GM21717 (cell line): ENCODE measurements at regions not wholly inside any gene's neighbourhood (a gene's known extent, or its start where the extent isn't known, plus 50 kb on each side); places are given as distances from the start of the nearest gene placed in this dataset.
"Not testable (repeated sequence)": the region's sequence is repeated elsewhere in the genome, so short reads cannot be mapped to it uniquely, and the experiment has no call there.

ENCODE experiments used
- ATAC-seq: cut with Tn5 transposase; IDR thresholded peaks from one replicate; pipeline ENCODE4 v1.9.1; 2021; ENCODE audit warnings: mild to moderate bottlenecking, moderate library complexity; ENCODE audit not compliant: unreplicated experiment

GRCh38 chr2:434625-435024, 146.7 kb upstream of the ALKAL2 start:
- ATAC-seq, result no peak

GRCh38 chr2:433216-433615, 145.3 kb upstream of the ALKAL2 start:
- ATAC-seq, result no peak

GRCh38 chr2:430291-431040, 142.6 kb upstream of the ALKAL2 start:
- no peak for ATAC-seq

GRCh38 chr2:429575-430254, 141.8 kb upstream of the ALKAL2 start:
- ATAC-seq, result no peak

DNA sequence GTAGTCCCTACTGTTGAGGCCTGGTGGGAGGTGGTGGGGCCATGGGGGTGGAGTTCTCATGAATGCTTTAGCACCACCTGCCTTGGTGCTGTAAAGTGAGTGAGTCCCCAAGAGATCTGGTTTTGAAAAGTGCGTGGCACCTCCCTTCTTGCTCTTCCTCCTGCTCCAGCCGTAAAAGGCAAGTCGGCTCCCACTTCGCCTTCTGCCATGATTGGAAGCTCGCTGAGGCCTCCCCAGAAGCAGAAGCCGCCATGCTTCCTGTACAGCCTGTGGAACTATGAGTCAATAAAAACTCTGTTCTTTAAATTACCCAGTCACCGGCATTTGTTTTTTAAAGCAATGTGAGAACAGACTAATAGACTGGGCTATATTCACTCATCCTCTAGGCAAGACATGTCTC, 141.3 kb upstream of the ALKAL2 start:
- no peak for ATAC-seq

DNA sequence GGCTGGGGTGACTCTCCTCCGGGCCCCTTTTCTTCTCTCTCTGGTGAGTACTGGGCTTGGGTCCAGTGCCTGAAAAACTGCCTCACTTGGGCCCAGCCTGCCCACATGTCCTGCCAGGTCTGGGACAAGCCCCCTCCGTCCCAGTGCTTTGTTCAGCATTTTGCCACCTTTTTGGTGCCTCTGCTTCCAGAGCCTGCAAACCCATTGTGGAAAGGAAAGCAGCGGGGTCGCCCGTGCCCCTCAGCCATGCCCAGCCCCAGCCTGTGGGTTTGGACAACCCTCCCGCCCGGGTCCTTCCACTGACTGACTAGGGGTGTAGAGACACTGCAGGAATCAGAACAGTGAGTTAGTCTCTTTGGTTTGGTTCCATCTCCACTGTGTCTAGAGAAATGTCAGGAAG, 140.7 kb upstream of the ALKAL2 start:
- ATAC-seq, result no peak

DNA sequence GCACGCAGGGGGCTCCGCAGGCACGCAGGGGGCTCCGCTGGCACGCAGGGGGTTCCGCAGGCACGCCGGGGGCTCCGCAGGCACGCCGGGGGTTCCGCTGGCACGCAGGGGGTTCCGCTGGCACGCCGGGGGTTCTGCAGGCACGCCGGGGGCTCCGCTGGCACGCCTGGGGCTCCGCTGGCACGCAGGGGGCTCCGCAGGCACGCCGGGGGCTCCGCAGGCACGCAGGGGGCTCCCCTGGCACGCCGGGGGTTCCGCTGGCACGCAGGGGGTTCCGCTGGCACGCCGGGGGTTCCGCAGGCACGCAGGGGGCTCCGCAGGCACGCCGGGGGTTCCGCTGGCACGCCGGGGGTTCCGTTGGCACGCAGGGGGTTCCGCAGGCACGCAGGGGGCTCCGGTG, 138.8 kb upstream of the ALKAL2 start:
- ATAC-seq, result not testable (repeated sequence)

GRCh38 chr2:425947-426346, 138.1 kb upstream of the ALKAL2 start:
- ATAC-seq, result no peak

GRCh38 chr2:425243-425642, 137.4 kb upstream of the ALKAL2 start:
- no peak for ATAC-seq

GRCh38 chr2:424306-425171, 136.6 kb upstream of the ALKAL2 start:
- ATAC-seq, result no peak

DNA sequence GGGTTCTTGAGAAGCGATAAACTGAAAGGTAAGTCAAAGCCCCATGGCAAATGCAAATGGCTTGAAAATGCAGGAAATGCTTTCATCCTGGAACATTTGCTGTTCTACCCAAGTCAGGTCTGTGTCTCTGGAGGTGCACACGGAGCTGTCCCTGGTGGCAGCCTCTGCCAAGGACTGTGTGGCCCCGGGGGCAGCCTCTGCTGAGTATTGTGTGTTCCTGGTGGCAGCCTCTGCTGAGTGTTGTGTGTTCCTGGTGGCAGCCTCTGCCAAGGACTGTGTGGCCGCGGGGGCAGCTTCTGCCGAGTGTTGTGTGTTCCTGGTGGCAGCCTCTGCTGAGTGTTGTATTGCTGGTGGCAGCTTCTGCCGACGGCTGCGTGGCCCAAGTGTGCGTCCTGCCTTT, 135.6 kb upstream of the ALKAL2 start:
- no peak for ATAC-seq

DNA sequence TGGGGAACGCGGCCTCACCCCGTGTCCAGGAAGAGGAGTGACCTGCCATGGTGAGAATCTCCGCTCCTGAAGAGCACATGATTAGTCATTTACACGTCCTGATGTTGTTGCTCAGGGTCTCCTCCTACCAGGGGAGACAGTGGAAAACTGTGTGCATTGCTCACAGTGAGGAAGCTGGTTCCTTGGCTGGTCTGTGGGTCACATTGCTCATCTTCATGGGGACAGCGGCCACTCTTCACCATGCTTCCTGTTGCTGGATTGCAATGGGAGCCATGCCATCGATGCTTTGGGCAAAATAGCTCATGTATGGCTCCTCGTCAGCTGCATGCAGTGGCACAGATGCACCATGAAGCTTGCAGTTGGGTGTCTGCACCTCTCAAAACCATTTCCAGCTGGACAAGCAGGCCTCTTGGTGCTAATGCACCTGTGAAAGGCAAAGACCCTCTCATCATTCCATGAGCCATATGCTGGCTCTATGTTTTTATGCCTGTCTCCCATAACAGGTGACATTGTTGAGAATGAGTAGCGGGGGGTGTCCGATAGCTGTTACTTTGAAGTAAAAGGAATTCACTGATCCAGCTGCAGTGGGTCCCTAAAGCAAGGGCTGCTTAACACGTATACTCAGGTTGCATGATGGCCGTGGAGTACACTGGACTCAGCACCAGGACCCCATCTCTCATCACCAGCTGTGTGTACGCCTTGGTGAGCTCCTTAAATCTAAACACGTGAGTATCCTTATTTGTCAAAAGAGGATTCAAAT, 135.0 kb upstream of the ALKAL2 start:
- no peak for ATAC-seq

- ATAC-seq, result no peak
Measured at GRCh38 chr2:421406-421805, 133.5 kb upstream of the ALKAL2 start.

DNA sequence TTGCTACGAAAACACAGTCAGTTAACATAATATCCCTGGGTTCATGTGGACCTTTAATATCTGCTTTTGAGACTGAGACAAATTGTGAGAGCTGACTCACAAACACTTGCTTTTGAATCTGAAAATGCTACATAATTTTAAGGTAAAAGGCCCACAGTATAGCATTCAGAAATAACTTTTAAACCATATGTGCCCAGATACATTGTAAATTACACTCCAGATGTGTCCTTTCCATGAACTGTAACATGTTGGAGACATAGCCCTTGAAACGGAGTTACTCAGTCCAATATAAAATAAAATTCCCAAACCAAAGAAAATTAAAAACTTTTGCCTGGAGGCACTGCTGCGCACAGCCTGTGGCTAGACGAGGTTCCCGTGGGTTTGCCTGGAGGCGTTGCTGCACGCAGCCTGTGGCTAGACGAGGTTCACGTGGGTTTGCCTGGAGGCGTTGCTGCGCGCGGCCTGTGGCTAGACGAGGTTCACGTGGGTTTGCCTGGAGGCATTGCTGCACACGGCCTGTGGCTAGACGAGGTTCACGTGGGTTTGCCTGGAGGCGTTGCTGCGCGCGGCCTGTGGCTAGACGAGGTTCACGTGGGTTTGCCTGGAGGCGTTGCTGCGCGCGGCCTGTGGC, 131.9 kb upstream of the ALKAL2 start:
- no peak for ATAC-seq

- no peak for ATAC-seq
Measured at GRCh38 chr2:417662-418061, 129.8 kb upstream of the ALKAL2 start.

- ATAC-seq, result no peak
Measured at GRCh38 chr2:417006-417405, 129.1 kb upstream of the ALKAL2 start.

GRCh38 chr2:415986-416610, 128.2 kb upstream of the ALKAL2 start:
- no peak for ATAC-seq

DNA sequence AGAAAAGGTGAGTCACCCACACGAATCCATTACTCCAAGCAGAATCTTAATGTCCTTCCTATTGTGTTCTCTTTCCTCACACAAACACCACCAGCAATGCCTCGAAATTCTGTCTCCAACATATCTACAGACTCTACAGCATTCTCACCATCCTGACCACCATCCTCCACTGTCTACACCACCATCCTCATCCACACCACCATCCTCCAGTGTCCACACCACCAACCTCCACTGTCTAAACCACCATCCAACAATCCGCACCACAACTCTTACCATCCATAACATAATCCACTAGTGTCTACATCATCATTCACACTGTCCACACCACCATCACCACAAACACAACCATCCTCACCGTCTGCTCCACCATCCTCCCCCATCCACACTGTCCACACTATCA, 121.6 kb upstream of the ALKAL2 start:
- no peak for ATAC-seq

DNA sequence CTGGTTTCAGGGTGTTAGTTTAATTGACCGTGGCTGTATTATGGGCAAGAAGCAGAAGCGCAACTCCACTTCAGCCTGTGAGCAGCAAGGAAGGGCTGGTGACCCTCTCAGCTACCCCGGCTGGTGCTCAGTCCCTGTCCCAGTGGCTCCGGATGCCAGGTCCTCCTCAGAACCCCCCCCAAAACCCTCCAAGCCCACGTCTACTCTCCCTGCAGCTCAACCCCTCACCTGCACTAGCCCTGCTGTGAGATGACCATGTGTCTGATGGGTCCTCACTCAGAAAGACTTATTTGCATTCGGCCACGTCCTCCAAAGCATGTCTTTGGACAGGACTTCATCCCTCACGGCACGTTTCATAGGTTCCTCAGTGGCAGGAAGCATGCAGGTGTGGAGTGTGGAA, 119.7 kb upstream of the ALKAL2 start:
- no peak for ATAC-seq

DNA sequence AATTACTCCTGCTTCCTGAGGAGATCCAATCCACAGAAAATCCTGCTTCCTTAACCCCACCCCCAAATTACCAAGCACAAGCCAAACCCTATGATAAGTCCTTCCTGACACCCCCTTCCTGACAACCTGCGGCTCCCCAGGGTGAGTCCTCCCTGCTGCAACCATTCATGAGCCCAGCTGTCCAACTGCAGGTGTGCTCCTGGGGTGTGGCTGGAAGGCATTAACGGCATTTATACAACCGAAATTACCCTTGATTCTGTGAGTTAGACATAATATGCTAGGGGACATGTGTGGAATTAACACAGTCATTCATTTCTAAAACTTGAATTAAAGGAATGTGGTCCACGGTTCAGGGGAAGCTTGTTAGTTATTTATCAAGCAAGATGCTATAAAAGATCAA, 119.0 kb upstream of the ALKAL2 start:
- no peak for ATAC-seq
